ENCODE measurements at regions not wholly inside any gene's neighbourhood (a gene's known extent, or its start where the extent isn't known, plus 50 kb on each side); places are given as distances from the start of the nearest gene placed in this dataset.
"Not testable (repeated sequence)": the region's sequence is repeated elsewhere in the genome, so short reads cannot be mapped to it uniquely, and the experiment has no call there.

DNA sequence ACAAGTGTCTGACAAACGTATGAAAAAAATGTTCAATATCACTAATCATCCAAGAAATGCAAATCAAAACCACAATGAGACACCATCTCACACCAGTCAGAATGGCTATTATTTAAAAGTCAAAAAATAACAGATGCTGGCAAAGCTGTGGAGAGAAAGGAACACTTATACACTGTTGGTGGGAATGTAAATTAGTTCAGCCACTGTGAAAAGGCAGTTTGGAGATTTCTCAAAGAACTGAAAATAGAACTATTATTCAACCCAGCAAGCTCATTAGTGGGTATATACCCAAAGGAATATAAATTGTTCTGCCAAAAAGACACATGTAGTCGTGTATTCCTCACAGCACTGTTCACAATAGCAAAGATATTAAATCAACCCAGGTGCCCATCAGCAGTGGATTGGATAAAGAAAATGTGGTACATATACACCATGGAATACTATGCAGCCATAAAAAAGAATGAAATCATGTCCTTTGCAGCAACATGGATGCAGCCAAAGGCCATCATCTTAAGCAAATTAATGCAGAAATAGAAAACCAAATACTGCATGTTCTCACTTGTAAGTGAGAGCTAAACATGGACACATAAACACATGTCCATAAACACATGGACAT, 251.3 kb downstream of the UACA start:
- H2AK5ac ChIP-seq (ENCODE audit: low read depth, low read length); H3K4me3 ChIP-seq (ENCODE audit: insufficient read depth, low read depth, low read length); H2AFZ ChIP-seq (replicated peaks; ENCODE audit: low read length, poor library complexity); in situ Hi-C loops (cut with MboI; ENCODE audit: low sequenced_read_pairs); H3K79me1 ChIP-seq (ENCODE audit: low read depth in 1 of 2, low read length in 2 of 2); H2BK120ac ChIP-seq (ENCODE audit: low read depth, low read length); H2BK15ac ChIP-seq (ENCODE audit: low read depth, low read length); intact Hi-C loops (cut with micrococcal nuclease); DNase-seq; dilution Hi-C loops (cut with HindIII; ENCODE audit: low sequenced_read_pairs, unreplicated experiment); POLR2A ChIA-PET (ENCODE audit: unreplicated experiment); H2AK9ac ChIP-seq (replicated peaks; ENCODE audit: low read depth, low read length, poor library complexity); H3K9ac ChIP-seq (ENCODE audit: low read depth, low read length); H4K5ac ChIP-seq (ENCODE audit: low read depth, low read length); H3K4me1 ChIP-seq (ENCODE audit: control insufficient read depth, insufficient read depth, low read length); H3K56ac ChIP-seq (ENCODE audit: extremely low read depth, insufficient read depth, low read length); H3K27ac ChIP-seq (ENCODE audit: insufficient read depth, low read length); H3K4me2 ChIP-seq (ENCODE audit: low read depth, low read length); ATAC-seq (ENCODE audit: low read depth); H4K8ac ChIP-seq (ENCODE audit: low read depth in 2 of 2, low read length in 2 of 2); H3K4ac ChIP-seq (ENCODE audit: low read depth, low read length); H3K14ac ChIP-seq (replicated peaks; ENCODE audit: low read depth, low read length); H3K23ac ChIP-seq (ENCODE audit: low read depth, low read length); H2BK5ac ChIP-seq (ENCODE audit: low read depth, low read length, poor library complexity, severe bottlenecking); H4K91ac ChIP-seq (ENCODE audit: insufficient read depth, low read depth, low read length); BruUV-seq (replicated peaks); H3K36me3 ChIP-seq (ENCODE audit: control insufficient read depth, insufficient read depth, low read length); H2BK20ac ChIP-seq (ENCODE audit: low read depth, low read length); H3K9me3 ChIP-seq (ENCODE audit: control insufficient read depth, insufficient read depth, low read length); H3K18ac ChIP-seq (ENCODE audit: low read depth, low read length); H4K20me1 ChIP-seq (ENCODE audit: insufficient read depth, low read length): not testable (repeated sequence)
- CTCF ChIA-PET, result interaction anchor here (0.5 kb wide), 1 partner anchor 1354 kb away, joined by 3 read pairs; no protein-coding TSS in a partner anchor
- Histone ChIP-seq H3K9me1 (ENCODE audit: insufficient read depth, low read length) (peaks cover 14% of the 10 kb centered on the region), H3K27me3 (ENCODE audit: control insufficient read depth, insufficient read depth, low read length) (peaks cover 21% of the 10 kb centered on the region)
- 71% methylated on average over 1 of the region's 2 CpGs; no CpG with 5 or more reads in 1 of the 2 experiments for WGBS, 2 experiments (ENCODE audit: extremely low coverage in 2 of 2, insufficient read length in 1 of 2)
